ENCODE measurements at regions not wholly inside any gene's neighbourhood (a gene's known extent, or its start where the extent isn't known, plus 50 kb on each side); places are given as distances from the start of the nearest gene placed in this dataset.

DNA sequence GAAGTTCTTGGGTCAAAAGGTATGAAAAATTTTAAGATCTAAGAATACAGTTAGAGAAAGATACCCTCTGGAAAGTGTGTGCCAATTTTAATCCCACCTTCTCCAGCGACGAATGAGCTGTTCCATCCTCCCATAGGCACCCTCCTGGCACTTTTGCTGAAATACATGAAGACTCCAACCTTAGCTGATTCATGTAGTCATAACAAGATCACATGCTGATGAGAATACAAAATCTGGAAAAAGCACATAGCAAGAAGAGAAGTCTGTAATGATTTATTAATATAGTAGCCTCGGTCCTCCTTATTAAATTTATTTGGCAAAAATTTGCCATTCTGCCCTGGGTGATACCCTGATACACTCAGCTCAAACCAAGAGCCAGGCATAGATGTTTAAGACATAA lies 88.9 kb downstream of the CCR1 start:
- FAIRE-seq (no peak), DNase-seq (ENCODE audit: insufficient read length, low spot score) (no peak)
- no peak for TF ChIP-seq PAX5 (IDR thresholded peaks at IDR 0.05; ENCODE audit: insufficient read depth, low read length, severe bottlenecking)
- TF ChIP-seq TAF1 (IDR thresholded peaks at IDR 0.05; ENCODE audit: low read depth, low read length), result no peak
- no peak for TF ChIP-seq POU2F2 (IDR thresholded peaks at IDR 0.05; ENCODE audit: low read depth, low read length)
- no peak for TF ChIP-seq SPI1 (IDR thresholded peaks at IDR 0.05; ENCODE audit: low read depth, low read length)

DNA sequence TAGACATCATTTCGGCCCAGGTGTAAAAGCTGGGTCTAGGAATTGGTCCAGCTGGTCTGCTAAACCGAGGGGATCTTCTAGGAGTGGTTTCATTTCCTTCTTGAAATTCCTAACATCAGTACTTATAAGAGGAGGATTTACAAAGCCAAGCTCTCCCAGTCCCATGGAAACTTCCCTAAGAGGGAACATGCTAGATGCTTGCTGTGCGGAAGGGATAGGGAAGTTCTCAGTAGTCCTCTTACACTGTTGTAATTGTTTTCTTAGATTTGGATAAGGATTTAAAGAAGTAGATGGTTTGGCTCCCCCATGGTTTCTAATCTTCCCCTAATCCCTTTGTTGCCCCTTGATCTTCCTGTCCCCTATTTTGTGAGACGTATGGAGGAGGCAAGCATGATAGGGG lies 89.7 kb upstream of the XCR1 start:
- no peak for FAIRE-seq
- DNase-seq (ENCODE audit: insufficient read length, low spot score), result no peak
- TF ChIP-seq SPI1 (IDR thresholded peaks at IDR 0.05; ENCODE audit: low read depth, low read length), result no peak
- TF ChIP-seq POLR2A (IDR thresholded peaks at IDR 0.05; ENCODE audit: low read depth, low read length), result no peak
- no peak for TF ChIP-seq POU2F2 (IDR thresholded peaks at IDR 0.05; ENCODE audit: low read depth, low read length)
- no peak for TF ChIP-seq TAF1 (IDR thresholded peaks at IDR 0.05; ENCODE audit: low read depth, low read length)
- no peak for TF ChIP-seq POLR2AphosphoS5 (IDR thresholded peaks at IDR 0.05; ENCODE audit: low read depth, low read length)
- no peak for TF ChIP-seq PAX5 (IDR thresholded peaks at IDR 0.05; ENCODE audit: insufficient read depth, low read length, severe bottlenecking)

DNA sequence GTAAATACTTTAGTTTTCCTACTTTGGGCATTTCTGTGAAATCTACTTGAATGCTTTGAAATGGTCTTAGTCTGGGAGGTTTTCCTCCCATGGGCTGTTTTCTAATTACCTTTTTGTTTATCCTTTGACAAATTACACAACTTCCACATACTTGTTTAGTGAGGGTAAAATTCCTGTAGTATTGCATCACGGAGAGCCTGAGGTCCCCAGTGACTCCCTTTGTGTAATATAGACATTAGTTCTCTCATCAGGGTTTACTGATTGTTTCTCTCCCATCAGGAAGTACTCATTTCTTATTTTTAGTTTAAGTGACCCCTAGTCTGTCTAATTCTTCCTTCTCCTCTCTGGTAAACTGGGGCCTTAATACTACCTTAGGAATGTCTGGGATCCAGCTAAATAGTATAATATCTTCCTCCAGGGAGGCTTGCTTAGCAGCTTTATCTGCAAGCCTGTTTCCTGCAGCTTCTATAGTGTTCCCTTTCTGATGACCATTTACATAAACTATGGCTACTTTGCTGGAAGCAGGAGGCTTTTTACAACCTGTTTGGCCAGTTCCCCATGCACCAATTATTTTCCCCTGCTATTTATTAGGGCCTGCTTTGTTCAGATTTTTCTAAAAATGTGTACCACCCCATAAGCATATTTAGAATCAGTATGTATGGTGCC lies 87.2 kb upstream of the XCR1 start:
- TF ChIP-seq SPI1 (IDR thresholded peaks at IDR 0.05; ENCODE audit: low read depth, low read length) (no peak), POU2F2 (IDR thresholded peaks at IDR 0.05; ENCODE audit: low read depth, low read length) (no peak), PAX5 (IDR thresholded peaks at IDR 0.05; ENCODE audit: insufficient read depth, low read length, severe bottlenecking) (no peak), POLR2A (IDR thresholded peaks at IDR 0.05; ENCODE audit: low read depth, low read length) (no peak), TAF1 (IDR thresholded peaks at IDR 0.05; ENCODE audit: low read depth, low read length) (no peak), POLR2AphosphoS5 (IDR thresholded peaks at IDR 0.05; ENCODE audit: low read depth, low read length) (no peak)
- no peak for FAIRE-seq
- no peak for DNase-seq (ENCODE audit: insufficient read length, low spot score)

DNA sequence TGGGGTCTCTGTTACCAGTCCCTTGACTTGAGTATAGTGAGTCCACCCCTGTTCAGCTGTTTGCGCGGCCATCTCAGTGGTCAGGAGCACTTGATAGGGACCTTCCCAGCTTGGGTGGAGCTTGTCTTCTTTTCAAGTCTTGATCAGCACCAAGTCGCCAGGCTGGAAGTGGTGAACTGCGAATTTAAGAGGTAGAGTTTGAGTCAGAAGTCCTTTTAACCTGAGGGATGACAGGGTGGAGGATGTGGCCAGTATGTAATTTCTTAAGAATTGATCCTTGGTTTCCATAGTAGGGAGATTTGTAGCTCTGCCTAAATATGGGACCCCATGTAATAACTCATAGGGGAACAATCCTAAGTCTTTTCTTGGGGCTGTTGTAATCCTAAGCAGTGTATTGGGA lies 86.3 kb upstream of the XCR1 start:
- FAIRE-seq (no peak), DNase-seq (ENCODE audit: insufficient read length, low spot score) (no peak)
- no peak for TF ChIP-seq POLR2AphosphoS5 (IDR thresholded peaks at IDR 0.05; ENCODE audit: low read depth, low read length)
- TF ChIP-seq TAF1 (IDR thresholded peaks at IDR 0.05; ENCODE audit: low read depth, low read length), result no peak
- no peak for TF ChIP-seq SPI1 (IDR thresholded peaks at IDR 0.05; ENCODE audit: low read depth, low read length)
- no peak for TF ChIP-seq PAX5 (IDR thresholded peaks at IDR 0.05; ENCODE audit: insufficient read depth, low read length, severe bottlenecking)
- no peak for TF ChIP-seq POU2F2 (IDR thresholded peaks at IDR 0.05; ENCODE audit: low read depth, low read length)
- no peak for TF ChIP-seq POLR2A (IDR thresholded peaks at IDR 0.05; ENCODE audit: low read depth, low read length)

DNA sequence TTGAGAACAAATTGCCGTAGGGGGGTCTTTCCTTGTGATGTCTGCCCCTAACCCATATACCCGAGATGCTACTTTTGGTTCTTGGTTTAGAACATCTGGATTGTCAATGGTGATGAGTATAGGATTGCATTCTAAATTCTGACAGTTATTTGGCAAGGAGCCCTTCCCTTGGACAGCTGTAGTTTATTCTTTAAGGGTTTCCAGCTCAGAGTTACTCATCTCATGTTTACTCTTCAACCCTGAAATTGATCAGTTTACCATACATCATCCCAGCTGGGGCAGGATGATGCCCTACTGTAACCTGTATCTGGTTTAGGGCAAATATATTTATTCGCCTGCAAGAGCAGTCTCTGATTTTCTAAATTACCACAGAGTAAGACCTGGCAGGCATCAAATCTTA lies 85.7 kb upstream of the XCR1 start:
- no peak for TF ChIP-seq TAF1 (IDR thresholded peaks at IDR 0.05; ENCODE audit: low read depth, low read length)
- TF ChIP-seq PAX5 (IDR thresholded peaks at IDR 0.05; ENCODE audit: insufficient read depth, low read length, severe bottlenecking), result no peak
- no peak for TF ChIP-seq SPI1 (IDR thresholded peaks at IDR 0.05; ENCODE audit: low read depth, low read length)
- no peak for TF ChIP-seq POLR2AphosphoS5 (IDR thresholded peaks at IDR 0.05; ENCODE audit: low read depth, low read length)
- TF ChIP-seq POLR2A (IDR thresholded peaks at IDR 0.05; ENCODE audit: low read depth, low read length), result no peak
- no peak for TF ChIP-seq POU2F2 (IDR thresholded peaks at IDR 0.05; ENCODE audit: low read depth, low read length)
- no peak for DNase-seq (ENCODE audit: insufficient read length, low spot score)
- FAIRE-seq, result no peak

DNA sequence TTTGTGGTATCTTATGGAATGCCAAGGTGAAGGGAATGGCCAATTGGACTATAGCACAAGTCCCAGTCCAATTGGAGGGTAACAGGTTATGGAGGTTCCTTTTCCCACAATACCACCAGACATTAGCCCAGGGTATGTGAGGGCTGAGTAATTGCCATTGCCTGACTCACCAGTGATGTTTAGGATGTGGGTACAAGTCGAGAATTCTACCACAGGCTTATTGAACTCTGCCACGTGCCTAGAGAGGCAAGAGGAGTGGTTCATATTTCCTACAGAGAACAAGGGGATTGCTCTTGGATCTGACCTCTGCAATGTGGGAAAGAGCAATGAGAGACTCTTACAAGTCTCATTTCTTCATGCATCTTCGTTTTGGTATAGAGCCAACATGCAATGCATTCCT lies 85.0 kb upstream of the XCR1 start:
- peak; percentile 89 for FAIRE-seq
- TF ChIP-seq POU2F2 (IDR thresholded peaks at IDR 0.05; ENCODE audit: low read depth, low read length) (no peak), SPI1 (IDR thresholded peaks at IDR 0.05; ENCODE audit: low read depth, low read length) (no peak), TAF1 (IDR thresholded peaks at IDR 0.05; ENCODE audit: low read depth, low read length) (no peak), POLR2AphosphoS5 (IDR thresholded peaks at IDR 0.05; ENCODE audit: low read depth, low read length) (no peak), PAX5 (IDR thresholded peaks at IDR 0.05; ENCODE audit: insufficient read depth, low read length, severe bottlenecking) (no peak), POLR2A (IDR thresholded peaks at IDR 0.05; ENCODE audit: low read depth, low read length) (no peak)
- no peak for DNase-seq (ENCODE audit: insufficient read length, low spot score)

DNA sequence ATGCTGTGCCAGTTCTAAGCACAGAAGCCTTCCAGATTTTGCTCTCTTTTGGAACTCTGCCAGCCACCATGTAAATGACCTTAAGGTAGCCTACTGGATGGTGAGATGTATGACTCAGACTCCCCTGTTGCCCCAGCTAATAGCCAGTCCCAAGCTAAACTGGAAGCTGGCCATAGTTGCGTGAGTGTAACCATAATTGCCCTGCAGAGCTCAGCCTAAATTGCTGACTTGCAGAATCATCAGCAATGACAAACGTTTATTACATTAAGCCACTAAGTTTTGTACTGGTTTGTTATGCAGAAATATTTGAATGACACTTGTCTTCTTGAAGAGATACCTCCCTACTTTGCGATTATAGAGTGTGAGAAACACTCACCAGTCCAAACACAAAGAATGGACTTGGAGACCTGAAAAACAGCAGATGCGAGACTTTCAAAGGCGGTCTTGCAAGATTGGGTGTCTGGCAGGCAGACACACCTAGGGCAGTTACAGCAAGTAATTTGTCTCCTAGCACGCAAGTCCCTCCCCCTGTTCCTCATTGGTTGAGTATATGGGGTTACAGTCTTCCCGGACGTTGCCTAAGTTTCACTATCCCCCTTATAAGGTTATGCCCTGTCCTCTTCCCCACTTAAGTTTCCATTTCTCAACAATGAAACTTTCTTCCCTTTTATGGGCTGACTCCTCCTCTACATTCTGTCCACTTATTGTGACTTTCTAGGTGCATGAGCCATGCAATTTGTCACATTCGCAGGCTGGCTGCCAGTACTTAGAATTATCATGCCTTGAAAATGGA lies 83.6 kb upstream of the XCR1 start:
- FAIRE-seq (peak; percentile 96), DNase-seq (ENCODE audit: insufficient read length, low spot score) (no peak)
- TF ChIP-seq TAF1 (IDR thresholded peaks at IDR 0.05; ENCODE audit: low read depth, low read length), result no peak
- peak; percentile 73 for TF ChIP-seq POLR2A (IDR thresholded peaks at IDR 0.05; ENCODE audit: low read depth, low read length)
- peak; percentile 85 for TF ChIP-seq POLR2AphosphoS5 (IDR thresholded peaks at IDR 0.05; ENCODE audit: low read depth, low read length)

DNA sequence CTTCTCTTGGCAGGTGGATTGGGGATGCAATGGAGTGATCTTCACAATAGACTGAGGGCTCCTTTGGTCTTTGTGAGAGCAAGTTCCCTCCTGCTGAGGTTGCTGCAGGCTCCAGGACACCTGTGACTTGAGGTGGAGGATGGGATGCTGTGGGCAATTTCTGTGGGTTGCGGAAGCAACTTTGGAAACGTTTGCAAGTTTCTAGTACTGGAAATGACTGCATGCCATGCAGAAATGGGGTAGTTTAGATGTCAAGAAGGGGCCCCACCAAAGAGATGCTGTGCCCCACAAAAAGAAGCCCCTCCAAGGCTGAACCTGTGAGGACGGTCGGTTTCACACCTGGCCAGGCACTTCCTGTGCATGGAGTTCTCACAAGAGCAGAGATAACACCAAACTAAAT lies 80.4 kb upstream of the XCR1 start:
- FAIRE-seq, result peak; percentile 73
- no peak for DNase-seq (ENCODE audit: insufficient read length, low spot score)
- TF ChIP-seq PAX5 (IDR thresholded peaks at IDR 0.05; ENCODE audit: insufficient read depth, low read length, severe bottlenecking) (no peak), SPI1 (IDR thresholded peaks at IDR 0.05; ENCODE audit: low read depth, low read length) (no peak), TAF1 (IDR thresholded peaks at IDR 0.05; ENCODE audit: low read depth, low read length) (no peak), POU2F2 (IDR thresholded peaks at IDR 0.05; ENCODE audit: low read depth, low read length) (no peak), POLR2AphosphoS5 (IDR thresholded peaks at IDR 0.05; ENCODE audit: low read depth, low read length) (no peak), POLR2A (IDR thresholded peaks at IDR 0.05; ENCODE audit: low read depth, low read length) (no peak)

DNA sequence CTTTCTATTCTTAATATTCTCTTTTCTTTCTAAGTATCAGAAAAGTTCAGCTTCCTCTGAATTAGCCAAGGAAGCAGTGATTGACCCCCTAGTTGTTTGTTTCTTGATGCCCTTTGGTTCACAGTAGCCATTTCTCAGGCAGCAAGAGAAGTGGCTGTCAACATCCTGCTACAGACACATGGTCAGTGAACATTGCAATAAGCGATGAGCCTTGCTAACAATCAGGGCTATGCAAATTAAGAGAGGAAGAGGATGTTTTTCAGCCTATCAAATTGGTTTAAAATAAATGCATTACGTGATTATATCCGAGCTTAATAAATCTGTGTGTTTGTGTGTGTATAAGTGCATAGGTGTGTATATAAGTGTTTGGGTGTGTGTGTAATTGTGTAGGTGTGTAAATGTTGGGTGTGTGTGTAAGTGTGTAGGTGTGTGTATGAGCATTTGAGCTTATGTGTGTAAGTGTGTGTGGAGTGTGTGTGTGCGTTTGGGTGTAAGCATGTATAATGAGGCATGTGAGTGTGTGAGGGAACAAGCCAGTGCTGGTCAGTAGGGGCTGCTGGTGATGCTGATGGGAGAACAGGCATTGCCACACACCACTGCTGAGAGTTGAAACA lies 78.1 kb upstream of the XCR1 start:
- no peak for TF ChIP-seq PAX5 (IDR thresholded peaks at IDR 0.05; ENCODE audit: insufficient read depth, low read length, severe bottlenecking)
- no peak for TF ChIP-seq POU2F2 (IDR thresholded peaks at IDR 0.05; ENCODE audit: low read depth, low read length)
- DNase-seq (ENCODE audit: insufficient read length, low spot score) (no peak), FAIRE-seq (peak; percentile 94)

Measured in GM12891 (cell line).